Stromal cell of bone marrow (primary cell): ENCODE measurements at regions not wholly inside any gene's neighbourhood (a gene's known extent, or its start where the extent isn't known, plus 50 kb on each side); places are given as distances from the start of the nearest gene placed in this dataset.
A peak's percentile ranks its signal among the peaks of the same experiment; 100 is the strongest.

Experiments
- DNase-seq: peaks from one replicate; pipeline ENCODE4 v3.0.0-alpha.2; 2012; ENCODE audit warnings: low read depth

- DNase-seq, result peak; percentile 55
Observed at GRCh38 chr3:139281096-139281495, 62.7 kb upstream of the MRPS22 start.

GRCh38 chr3:139281522-139282196, 62.2 kb upstream of the MRPS22 start:
- DNase-seq, result no peak

GRCh38 chr3:139283301-139283700, 60.5 kb upstream of the MRPS22 start:
- DNase-seq, result no peak

GRCh38 chr3:139284221-139284620, 59.6 kb upstream of the MRPS22 start:
- no peak for DNase-seq

GRCh38 chr3:139285691-139286090, 58.1 kb upstream of the MRPS22 start:
- DNase-seq, result no peak

GRCh38 chr3:139286241-139286640, 57.6 kb upstream of the MRPS22 start:
- no peak for DNase-seq

- no peak for DNase-seq
Observed at GRCh38 chr3:139286825-139287224, 57.0 kb upstream of the MRPS22 start.

GRCh38 chr3:139287557-139287956, 56.3 kb upstream of the MRPS22 start:
- DNase-seq, result no peak

- DNase-seq, result no peak
Observed at GRCh38 chr3:139288266-139288821, 55.5 kb upstream of the MRPS22 start.

- DNase-seq, result no peak
Observed at GRCh38 chr3:139289860-139290524, 53.8 kb upstream of the MRPS22 start.

- DNase-seq, result no peak
Observed at GRCh38 chr3:139291276-139292051, 52.4 kb upstream of the MRPS22 start.

GRCh38 chr3:139292192-139292591, 51.6 kb upstream of the MRPS22 start:
- DNase-seq, result no peak

GRCh38 chr3:139292711-139293664, 50.8 kb upstream of the MRPS22 start:
- no peak for DNase-seq

- no peak for DNase-seq
Observed at GRCh38 chr3:139293665-139294023, 50.2 kb upstream of the MRPS22 start.
